Kidney (tissue), 13 donors: ENCODE measurements at regions not wholly inside any gene's neighbourhood (a gene's known extent, or its start where the extent isn't known, plus 50 kb on each side); places are given as distances from the start of the nearest gene placed in this dataset.

Experiments
- DNase-seq, 5 donors: peaks; one replicate each; pipeline ENCODE4 v3.0.0-alpha.2; 2013 to 2020
- FAIRE-seq: peaks from 2 replicates; lab custom pipeline; 2012; peaks lifted over from hg19 to GRCh38; lab: Jason Lieb, UNC
- H3K27ac ChIP-seq, 2 donors: one replicate each; pipeline ENCODE4 v1.7.0; 2013; ENCODE audit warnings: low read depth in 2 of 2, low read length in 2 of 2, inconsistent platforms in 1 of 2
- H3K27me3 ChIP-seq: one replicate; pipeline ENCODE4 v1.7.1; 2013; ENCODE audit warnings: low read length, inconsistent platforms; ENCODE audit not compliant: control insufficient read depth, insufficient read depth
- H3K36me3 ChIP-seq, 3 donors: one replicate each; pipeline versions ENCODE4 v1.7.0 to v1.7.1; 2013; ENCODE audit warnings: low read length in 3 of 3, control low read depth in 1 of 3, inconsistent platforms in 1 of 3; ENCODE audit not compliant: insufficient read depth in 3 of 3, control insufficient read depth in 2 of 3
- H3K4me1 ChIP-seq, 3 donors: one replicate each; pipeline versions ENCODE4 v1.7.0 to v1.7.1; 2013; ENCODE audit warnings: low read length in 3 of 3, inconsistent platforms in 1 of 3, low read depth in 1 of 3; ENCODE audit not compliant: control insufficient read depth in 2 of 3, insufficient read depth in 2 of 3
- H3K4me3 ChIP-seq, 3 donors: one replicate each; pipeline versions ENCODE4 v1.7.0 to v1.8.1; 2013; ENCODE audit warnings: low read length in 3 of 3, control low read depth in 1 of 3, inconsistent platforms in 1 of 3
- H3K9ac ChIP-seq, 3 donors: one replicate each; pipeline versions ENCODE4 v1.7.0 to v1.7.1; 2013; ENCODE audit warnings: low read length in 3 of 3, control low read depth in 1 of 3, inconsistent platforms in 1 of 3
- H3K9me3 ChIP-seq, 3 donors: one replicate each; pipeline versions ENCODE4 v1.7.0 to v1.7.1; 2013; ENCODE audit warnings: low read length in 3 of 3, control low read depth in 1 of 3, inconsistent platforms in 1 of 3; ENCODE audit not compliant: control insufficient read depth in 2 of 3, insufficient read depth in 1 of 3
- intact Hi-C: fragments of 100-400 bp; cut with DNase I; formaldehyde crosslinking; loops from one replicate; pipeline ENCODE4 v1.11.1; 2022
- TF ChIP-seq, protein P1 (sequence below): IDR thresholded peaks from 3 replicates; pipeline ENCODE4 v1.5.1; 2012; ENCODE audit warnings: mild to moderate bottlenecking, moderate library complexity, borderline replicate concordance; ENCODE audit not compliant: insufficient read depth; ENCODE audit errors: extremely low read depth
- donor health status: control.
- donor health status: control.
- donor health status: control.
- donor health status: control.
- donor health status: control.
- donor health status: DM: yes; HTN: yes; CAD: no.
- donor health status: Normal renal cell carcinoma (clear cell type).

GRCh38 chr5:54700986-54701578, 183.5 kb downstream of the SNX18 start:
- H3K9ac ChIP-seq = no peak overlapping the region
- FAIRE-seq = no peak
- no peak overlapping the region for H3K4me3 ChIP-seq
- H3K27ac ChIP-seq = no peak overlapping the region
- DNase-seq = peak in 1 of 5 donors; percentile 68
- intact Hi-C loops = no loop called here
- H3K27me3 ChIP-seq = no peaks in the 10 kb centered on the region
- TF ChIP-seq, protein P1, sequence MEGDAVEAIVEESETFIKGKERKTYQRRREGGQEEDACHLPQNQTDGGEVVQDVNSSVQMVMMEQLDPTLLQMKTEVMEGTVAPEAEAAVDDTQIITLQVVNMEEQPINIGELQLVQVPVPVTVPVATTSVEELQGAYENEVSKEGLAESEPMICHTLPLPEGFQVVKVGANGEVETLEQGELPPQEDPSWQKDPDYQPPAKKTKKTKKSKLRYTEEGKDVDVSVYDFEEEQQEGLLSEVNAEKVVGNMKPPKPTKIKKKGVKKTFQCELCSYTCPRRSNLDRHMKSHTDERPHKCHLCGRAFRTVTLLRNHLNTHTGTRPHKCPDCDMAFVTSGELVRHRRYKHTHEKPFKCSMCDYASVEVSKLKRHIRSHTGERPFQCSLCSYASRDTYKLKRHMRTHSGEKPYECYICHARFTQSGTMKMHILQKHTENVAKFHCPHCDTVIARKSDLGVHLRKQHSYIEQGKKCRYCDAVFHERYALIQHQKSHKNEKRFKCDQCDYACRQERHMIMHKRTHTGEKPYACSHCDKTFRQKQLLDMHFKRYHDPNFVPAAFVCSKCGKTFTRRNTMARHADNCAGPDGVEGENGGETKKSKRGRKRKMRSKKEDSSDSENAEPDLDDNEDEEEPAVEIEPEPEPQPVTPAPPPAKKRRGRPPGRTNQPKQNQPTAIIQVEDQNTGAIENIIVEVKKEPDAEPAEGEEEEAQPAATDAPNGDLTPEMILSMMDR = no peak
- H3K9me3 ChIP-seq = no peaks in the 10 kb centered on the region
- peaks cover 0 to 11% (median 0%) of the 10 kb centered on the region in 3 donors for H3K4me1 ChIP-seq
- no peaks in the 10 kb centered on the region for H3K36me3 ChIP-seq

GRCh38 chr5:54696931-54697330, 179.4 kb downstream of the SNX18 start:
- intact Hi-C loops = no loop called here
- Histone ChIP-seq H3K27ac (no peak overlapping the region), H3K9me3 (no peaks in the 10 kb centered on the region), H3K4me3 (no peak overlapping the region), H3K9ac (no peak overlapping the region), H3K36me3 (no peaks in the 10 kb centered on the region), H3K4me1 (peaks cover 0 to 4% (median 0%) of the 10 kb centered on the region in 3 donors), H3K27me3 (no peaks in the 10 kb centered on the region)
- TF ChIP-seq, protein P1 = no peak
- no peak for FAIRE-seq
- peak in 2 of 5 donors; percentile 20 to 44 for DNase-seq

DNA sequence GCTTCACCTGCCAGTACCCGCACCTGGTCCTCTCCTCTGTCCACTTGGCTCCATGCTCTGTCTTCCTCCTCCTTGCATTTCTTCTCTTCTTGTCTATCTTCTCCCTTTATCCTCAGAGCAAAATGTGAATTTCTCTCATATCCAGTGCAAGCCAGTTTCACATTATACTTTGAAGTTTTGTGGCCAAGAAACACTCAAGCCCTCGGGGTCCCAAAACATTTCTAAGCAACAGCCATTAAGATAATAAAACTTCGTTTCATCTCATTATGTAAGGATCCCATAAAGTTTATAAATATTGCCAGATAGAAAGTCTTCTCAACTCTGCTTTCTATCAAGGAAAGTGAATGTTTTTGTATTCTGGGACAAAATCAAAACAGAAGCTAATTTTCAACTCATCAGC, 178.8 kb downstream of the SNX18 start:
- no peaks in the 10 kb centered on the region for H3K9me3 ChIP-seq
- TF ChIP-seq, protein P1 = no peak
- H3K27ac ChIP-seq = no peak overlapping the region
- no peaks in the 10 kb centered on the region for H3K36me3 ChIP-seq
- no peaks in the 10 kb centered on the region for H3K27me3 ChIP-seq
- intact Hi-C loops = no loop called here
- no peak for DNase-seq
- no peak overlapping the region for H3K4me3 ChIP-seq
- peaks cover 0 to 4% (median 0%) of the 10 kb centered on the region in 3 donors for H3K4me1 ChIP-seq
- FAIRE-seq = no peak
- no peak overlapping the region for H3K9ac ChIP-seq
